Heart left ventricle (tissue), 13 donors: ENCODE measurements at regions not wholly inside any gene's neighbourhood (a gene's known extent, or its start where the extent isn't known, plus 50 kb on each side); places are given as distances from the start of the nearest gene placed in this dataset.

Experiments
- POLR2A ChIP-seq, 2 donors: fragments of 450-650 bp; IDR thresholded peaks; one replicate each; pipeline ENCODE4 v1.6.1; 2017; ENCODE audit warnings: antibody characterized with exemption in 2 of 2, mild to moderate bottlenecking in 2 of 2, moderate library complexity in 2 of 2
- TF ChIP-seq, protein P1 (sequence below), 12 donors: fragments of 200-600 bp; sonication (generic) in 4 of 12; IDR thresholded peaks; one replicate each; pipeline versions ENCODE4 v1.5.0 to v1.8.0; 2018 to 2022; ENCODE audit warnings: antibody characterized with exemption in 12 of 12, mild to moderate bottlenecking in 5 of 12
- donor health status: ischemic (EF 13 %, LVEDD 7.1; RV severe dilation, severe dysfunction).
- donor health status: DM: no; HTN: yes; CAD: no.
- donor health status: DM: no; HTN: no; CAD: no.
- donor health status: ischemic (EF 25% LVEDD 6.9; RV normal size, moderate dysfunction).
- donor health status: ischemic (EF 25% LVEDD 5.7; RV mildly dilated, moderate dysfunction).
- donor health status: ischemic (EF 35%, LVEDD 5.7; RV mildly dilated, moderate dysfunction).
- donor health status: nonischemic (EF 11% LVEDD 7.7; RV severe dilation, severe dysfunction).
- donor health status: DM: yes; HTN: yes; CAD: no.
- donor health status: PGD.
- donor health status: ischemic (EF 29% LVEDD 5.4; RV normal size, mild dysfunction).
- donor health status: nonischemic (EF 23%, LVEDD 6.1; RV moderate dilation, normal function).

DNA sequence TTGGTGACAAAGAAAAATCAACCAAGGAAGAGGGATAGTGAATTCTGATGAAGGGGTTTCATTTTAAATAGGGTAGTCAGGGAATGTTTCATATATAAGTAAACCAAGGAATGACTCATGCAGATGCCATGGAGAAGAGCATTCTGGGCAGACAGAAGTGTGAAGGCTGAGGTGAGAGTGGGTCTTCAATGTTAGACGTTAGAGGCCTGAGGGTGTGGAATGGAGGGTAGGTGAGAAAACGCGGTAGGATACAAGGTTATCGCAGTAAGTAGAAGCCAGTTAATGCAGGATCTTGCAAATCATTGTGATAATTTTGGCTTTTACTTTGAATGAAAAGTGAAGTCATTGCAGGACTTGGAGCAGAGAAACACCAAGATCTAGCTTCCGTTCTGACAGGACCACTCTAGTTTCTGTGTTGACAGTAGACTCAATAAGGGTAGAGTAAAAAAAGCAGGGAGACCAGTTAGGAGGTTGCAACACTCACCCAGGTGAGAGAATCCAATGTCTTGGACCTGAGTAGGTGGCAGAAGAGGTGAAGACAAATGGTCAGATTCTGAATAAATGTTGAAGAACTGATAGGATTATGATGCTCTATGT is 225.2 kb upstream of the TMTC4 start:
- TF ChIP-seq, protein P1, sequence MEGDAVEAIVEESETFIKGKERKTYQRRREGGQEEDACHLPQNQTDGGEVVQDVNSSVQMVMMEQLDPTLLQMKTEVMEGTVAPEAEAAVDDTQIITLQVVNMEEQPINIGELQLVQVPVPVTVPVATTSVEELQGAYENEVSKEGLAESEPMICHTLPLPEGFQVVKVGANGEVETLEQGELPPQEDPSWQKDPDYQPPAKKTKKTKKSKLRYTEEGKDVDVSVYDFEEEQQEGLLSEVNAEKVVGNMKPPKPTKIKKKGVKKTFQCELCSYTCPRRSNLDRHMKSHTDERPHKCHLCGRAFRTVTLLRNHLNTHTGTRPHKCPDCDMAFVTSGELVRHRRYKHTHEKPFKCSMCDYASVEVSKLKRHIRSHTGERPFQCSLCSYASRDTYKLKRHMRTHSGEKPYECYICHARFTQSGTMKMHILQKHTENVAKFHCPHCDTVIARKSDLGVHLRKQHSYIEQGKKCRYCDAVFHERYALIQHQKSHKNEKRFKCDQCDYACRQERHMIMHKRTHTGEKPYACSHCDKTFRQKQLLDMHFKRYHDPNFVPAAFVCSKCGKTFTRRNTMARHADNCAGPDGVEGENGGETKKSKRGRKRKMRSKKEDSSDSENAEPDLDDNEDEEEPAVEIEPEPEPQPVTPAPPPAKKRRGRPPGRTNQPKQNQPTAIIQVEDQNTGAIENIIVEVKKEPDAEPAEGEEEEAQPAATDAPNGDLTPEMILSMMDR (IDR thresholded peaks at IDR 0.05) = no peak
- TF ChIP-seq POLR2A (IDR thresholded peaks at IDR 0.05) = no peak
